Neural cell (in vitro differentiated cells): ENCODE measurements at regions not wholly inside any gene's neighbourhood (a gene's known extent, or its start where the extent isn't known, plus 50 kb on each side); places are given as distances from the start of the nearest gene placed in this dataset.

Experiments
- EZH2 ChIP-seq: fragments of 200-600, 300-800 bp; shearing (Covaris generic), sonication (generic); IDR thresholded peaks from 2 replicates; pipeline ENCODE4 v1.6.1; 2014; ENCODE audit warnings: antibody characterized with exemption, low read length, borderline replicate concordance, mild to moderate bottlenecking; ENCODE audit not compliant: insufficient read depth, poor library complexity, severe bottlenecking
- TF ChIP-seq, protein P1 (sequence below): fragments of 450-650 bp; IDR thresholded peaks from 2 replicates; pipeline ENCODE4 v1.5.1; 2014; ENCODE audit warnings: antibody characterized with exemption, mild to moderate bottlenecking, moderate library complexity; ENCODE audit not compliant: poor library complexity, severe bottlenecking

- TF ChIP-seq, protein P1, sequence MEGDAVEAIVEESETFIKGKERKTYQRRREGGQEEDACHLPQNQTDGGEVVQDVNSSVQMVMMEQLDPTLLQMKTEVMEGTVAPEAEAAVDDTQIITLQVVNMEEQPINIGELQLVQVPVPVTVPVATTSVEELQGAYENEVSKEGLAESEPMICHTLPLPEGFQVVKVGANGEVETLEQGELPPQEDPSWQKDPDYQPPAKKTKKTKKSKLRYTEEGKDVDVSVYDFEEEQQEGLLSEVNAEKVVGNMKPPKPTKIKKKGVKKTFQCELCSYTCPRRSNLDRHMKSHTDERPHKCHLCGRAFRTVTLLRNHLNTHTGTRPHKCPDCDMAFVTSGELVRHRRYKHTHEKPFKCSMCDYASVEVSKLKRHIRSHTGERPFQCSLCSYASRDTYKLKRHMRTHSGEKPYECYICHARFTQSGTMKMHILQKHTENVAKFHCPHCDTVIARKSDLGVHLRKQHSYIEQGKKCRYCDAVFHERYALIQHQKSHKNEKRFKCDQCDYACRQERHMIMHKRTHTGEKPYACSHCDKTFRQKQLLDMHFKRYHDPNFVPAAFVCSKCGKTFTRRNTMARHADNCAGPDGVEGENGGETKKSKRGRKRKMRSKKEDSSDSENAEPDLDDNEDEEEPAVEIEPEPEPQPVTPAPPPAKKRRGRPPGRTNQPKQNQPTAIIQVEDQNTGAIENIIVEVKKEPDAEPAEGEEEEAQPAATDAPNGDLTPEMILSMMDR, result no peak
- no peak for TF ChIP-seq EZH2
These were observed 153.6 kb downstream of the PTCSC3 start for GRCh38 chr14:36022765-36023410.
